ENCODE measurements at regions not wholly inside any gene's neighbourhood (a gene's known extent, or its start where the extent isn't known, plus 50 kb on each side); places are given as distances from the start of the nearest gene placed in this dataset.

GRCh38 chr6:9621276-9621675 is 793.6 kb downstream of the TFAP2A start:
- ATAC-seq (no peak), DNase-seq (no peak)
- intact Hi-C loops (cut with DNase I; ENCODE audit: low total_unique reads), result no loop called here
- no peaks in the 10 kb centered on the region for H3K4me1 ChIP-seq
- TF ChIP-seq POLR2A (IDR thresholded peaks at IDR 0.05) (no peak), CTCF (IDR thresholded peaks at IDR 0.05 in 4 of 5, conservative IDR thresholded peaks at IDR 0.05 in 1 of 5) (no peak)
- H3K27me3 ChIP-seq, result no peaks in the 10 kb centered on the region
- H3K36me3 ChIP-seq, result no peaks in the 10 kb centered on the region
- H3K9me3 ChIP-seq, result no peaks in the 10 kb centered on the region
- H3K27ac ChIP-seq, result no peak overlapping the region
- H3K4me3 ChIP-seq, result no peak overlapping the region
- in situ Hi-C loops (cut with MboI; ENCODE audit: low sequenced_read_pairs in 4 of 4), result no loop called here

- H3K4me3 ChIP-seq, result no peak overlapping the region
- intact Hi-C loops (cut with DNase I; ENCODE audit: low total_unique reads), result no loop called here
- no peak overlapping the region for H3K27ac ChIP-seq
- in situ Hi-C loops (cut with MboI; ENCODE audit: low sequenced_read_pairs in 4 of 4), result no loop called here
- no peaks in the 10 kb centered on the region for H3K27me3 ChIP-seq
- H3K36me3 ChIP-seq, result no peaks in the 10 kb centered on the region
- no peaks in the 10 kb centered on the region for H3K4me1 ChIP-seq
- ATAC-seq, result no peak
- no peak for TF ChIP-seq CTCF (IDR thresholded peaks at IDR 0.05 in 4 of 5, conservative IDR thresholded peaks at IDR 0.05 in 1 of 5)
- TF ChIP-seq POLR2A (IDR thresholded peaks at IDR 0.05), result no peak
- DNase-seq, result no peak
- no peaks in the 10 kb centered on the region for H3K9me3 ChIP-seq
Measured at GRCh38 chr6:9620687-9621086, 794.2 kb downstream of the TFAP2A start.

- H3K27me3 ChIP-seq, result no peaks in the 10 kb centered on the region
- no peak overlapping the region for H3K4me3 ChIP-seq
- no peak for ATAC-seq
- intact Hi-C loops (cut with DNase I; ENCODE audit: low total_unique reads), result no loop called here
- no peak for TF ChIP-seq CTCF (IDR thresholded peaks at IDR 0.05 in 4 of 5, conservative IDR thresholded peaks at IDR 0.05 in 1 of 5)
- TF ChIP-seq POLR2A (IDR thresholded peaks at IDR 0.05), result no peak
- no peaks in the 10 kb centered on the region for H3K9me3 ChIP-seq
- no peaks in the 10 kb centered on the region for H3K36me3 ChIP-seq
- no peak overlapping the region for H3K27ac ChIP-seq
- in situ Hi-C loops (cut with MboI; ENCODE audit: low sequenced_read_pairs in 4 of 4), result no loop called here
- no peak for DNase-seq
- H3K4me1 ChIP-seq, result no peaks in the 10 kb centered on the region
Measured at GRCh38 chr6:9620263-9620662, 794.6 kb downstream of the TFAP2A start.

- Histone ChIP-seq H3K27ac (no peak overlapping the region), H3K36me3 (no peaks in the 10 kb centered on the region), H3K9me3 (no peaks in the 10 kb centered on the region), H3K27me3 (no peaks in the 10 kb centered on the region), H3K4me1 (no peaks in the 10 kb centered on the region), H3K4me3 (no peak overlapping the region)
- in situ Hi-C loops (cut with MboI; ENCODE audit: low sequenced_read_pairs in 4 of 4), result no loop called here
- TF ChIP-seq CTCF (IDR thresholded peaks at IDR 0.05 in 4 of 5, conservative IDR thresholded peaks at IDR 0.05 in 1 of 5) (no peak), POLR2A (IDR thresholded peaks at IDR 0.05) (no peak)
- ATAC-seq, result no peak
- intact Hi-C loops (cut with DNase I; ENCODE audit: low total_unique reads), result no loop called here
- no peak for DNase-seq
Measured at GRCh38 chr6:9614778-9615177, 800.1 kb downstream of the TFAP2A start.

- no peaks in the 10 kb centered on the region for H3K4me1 ChIP-seq
- no peaks in the 10 kb centered on the region for H3K27me3 ChIP-seq
- H3K4me3 ChIP-seq, result no peak overlapping the region
- no peak overlapping the region for H3K27ac ChIP-seq
- H3K9me3 ChIP-seq, result no peaks in the 10 kb centered on the region
- DNase-seq (no peak), ATAC-seq (no peak)
- no peak for TF ChIP-seq CTCF (IDR thresholded peaks at IDR 0.05 in 4 of 5, conservative IDR thresholded peaks at IDR 0.05 in 1 of 5)
- TF ChIP-seq POLR2A (IDR thresholded peaks at IDR 0.05), result no peak
- in situ Hi-C loops (cut with MboI; ENCODE audit: low sequenced_read_pairs in 4 of 4), result no loop called here
- intact Hi-C loops (cut with DNase I; ENCODE audit: low total_unique reads), result no loop called here
- no peaks in the 10 kb centered on the region for H3K36me3 ChIP-seq
Measured at GRCh38 chr6:9612489-9612888, 802.4 kb downstream of the TFAP2A start.

Data from gastrocnemius medialis (tissue), 4 donors.